ENCODE measurements at regions not wholly inside any gene's neighbourhood (a gene's known extent, or its start where the extent isn't known, plus 50 kb on each side); places are given as distances from the start of the nearest gene placed in this dataset.

DNA sequence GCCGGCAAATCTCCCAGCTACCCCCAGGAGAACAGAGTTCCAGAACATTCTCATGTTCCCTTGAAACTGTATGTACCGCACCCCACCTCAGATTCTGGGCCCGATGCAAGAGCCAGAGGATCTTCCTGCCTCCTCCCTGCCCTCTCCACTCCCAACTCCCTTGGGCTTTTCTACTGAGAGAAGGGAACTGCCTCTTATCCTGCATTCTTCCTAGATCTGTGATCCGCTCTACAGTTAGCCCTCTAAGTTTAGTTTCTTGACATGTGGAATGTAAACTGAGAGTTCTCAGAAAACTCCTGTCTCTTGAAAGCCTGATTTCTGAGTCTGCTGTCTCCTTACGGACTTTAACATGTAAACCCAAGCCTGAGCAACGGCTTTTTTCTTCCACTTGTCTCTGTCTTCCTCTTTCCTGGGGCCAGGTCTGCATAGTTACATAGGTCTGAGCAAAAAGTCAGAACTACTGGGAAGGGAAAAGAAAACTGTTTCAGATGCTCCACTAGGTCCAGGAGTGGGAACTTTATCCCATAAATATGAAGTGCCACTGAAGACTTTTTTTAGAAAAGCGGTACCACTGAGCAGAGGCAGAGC, 86.5 kb upstream of the TNFAIP3 start (continued):
- no peak for TF ChIP-seq EGR1 (IDR thresholded peaks at IDR 0.05; ENCODE audit: borderline replicate concordance, low read depth, low read length)
- no peak for TF ChIP-seq SAP30 (IDR thresholded peaks at IDR 0.05; ENCODE audit: insufficient read depth, insufficient replicate concordance, low read length)
- no peak for TF ChIP-seq GABPA (IDR thresholded peaks at IDR 0.05; ENCODE audit: borderline replicate concordance, insufficient read depth, low read length)
- TF ChIP-seq CHD1 (IDR thresholded peaks at IDR 0.05; ENCODE audit: low read depth, low read length), result no peak

All from H1 (cell line).